SU-DHL-6 (cell line): ENCODE measurements at regions not wholly inside any gene's neighbourhood (a gene's known extent, or its start where the extent isn't known, plus 50 kb on each side); places are given as distances from the start of the nearest gene placed in this dataset.

ENCODE experiments used
- H2AFZ ChIP-seq: fragments of 200-600 bp; sonication (generic); 2 replicates; pipeline ENCODE4 v1.6.1; 2014; ENCODE audit warnings: low read depth, mild to moderate bottlenecking, moderate library complexity, mixed read lengths, antibody characterized with exemption, low read length; ENCODE audit not compliant: severe bottlenecking
- H3F3A ChIP-seq: fragments of 200-600 bp; shearing (Covaris generic); 2 replicates; pipeline ENCODE4 v1.6.0; 2016; ENCODE audit warnings: antibody characterized with exemption, mild to moderate bottlenecking; ENCODE audit not compliant: insufficient read depth
- H3K27ac ChIP-seq: fragments of 200-600 bp; sonication (generic); 2 replicates; pipeline ENCODE4 v1.5.1; 2016; ENCODE audit warnings: low read depth, mild to moderate bottlenecking, low read length, moderate library complexity, mixed read lengths
- H3K27me3 ChIP-seq: fragments of 200-600 bp; sonication (generic), shearing (Covaris generic); 2 replicates; pipeline ENCODE4 v1.6.0; 2014; ENCODE audit warnings: mild to moderate bottlenecking, low read length
- H3K36me3 ChIP-seq: fragments of 200-600 bp; sonication (generic); 2 replicates; pipeline ENCODE4 v1.6.1; 2014; ENCODE audit warnings: mild to moderate bottlenecking, low read length, mixed read lengths
- H3K4me2 ChIP-seq: fragments of 300-600, 200-600 bp; shearing (Covaris generic), sonication (generic); 2 replicates; pipeline ENCODE4 v1.6.0; 2014; ENCODE audit warnings: low read length, low read depth, mild to moderate bottlenecking; ENCODE audit not compliant: poor library complexity, severe bottlenecking
- H3K4me3 ChIP-seq: fragments of 200-600 bp; sonication (generic); 2 replicates; pipeline ENCODE4 v1.5.1; 2014; ENCODE audit warnings: antibody characterized with exemption, low read length, mild to moderate bottlenecking, mixed read lengths; ENCODE audit not compliant: insufficient read depth, poor library complexity, severe bottlenecking
- H3K79me2 ChIP-seq: fragments of 200-600 bp; sonication (generic); 2 replicates; pipeline ENCODE4 v1.6.1; 2014; ENCODE audit warnings: mild to moderate bottlenecking, low read length, moderate library complexity; ENCODE audit not compliant: insufficient read depth
- H3K9ac ChIP-seq: fragments of 200-600 bp; sonication (generic); 2 replicates; pipeline ENCODE4 v1.7.0; 2014; ENCODE audit warnings: mild to moderate bottlenecking, low read length
- H3K9me2 ChIP-seq: fragments of 200-600 bp; sonication (generic); replicated peaks from 2 replicates; pipeline ENCODE4 v1.6.1; 2014; ENCODE audit warnings: low read length; ENCODE audit not compliant: insufficient read depth
- H3K9me3 ChIP-seq: fragments of 200-600 bp; sonication (generic); 2 replicates; pipeline ENCODE4 v1.6.1; 2014; ENCODE audit warnings: low read length, mixed read lengths; ENCODE audit not compliant: insufficient read depth
- H4K20me1 ChIP-seq: fragments of 200-600 bp; sonication (generic); 2 replicates; pipeline ENCODE4 v1.6.1; 2014; ENCODE audit warnings: low read depth, mild to moderate bottlenecking, antibody characterized with exemption, low read length, moderate library complexity, mixed read lengths
- EZH2phosphoT487 ChIP-seq: fragments of 200-600 bp; sonication (generic), shearing (Covaris generic); conservative IDR thresholded peaks from 2 replicates; pipeline ENCODE4 v1.6.1; 2018; ENCODE audit warnings: mild to moderate bottlenecking, antibody characterized with exemption, low read length, moderate library complexity, mixed read lengths
- TF ChIP-seq, protein P1 (sequence below): fragments of 200-600 bp; sonication (generic); IDR thresholded peaks from one replicate; pipeline ENCODE4 v1.5.1; 2017; ENCODE audit warnings: antibody characterized with exemption, mild to moderate bottlenecking, low read length, moderate library complexity; ENCODE audit not compliant: insufficient read depth, poor library complexity, severe bottlenecking

DNA sequence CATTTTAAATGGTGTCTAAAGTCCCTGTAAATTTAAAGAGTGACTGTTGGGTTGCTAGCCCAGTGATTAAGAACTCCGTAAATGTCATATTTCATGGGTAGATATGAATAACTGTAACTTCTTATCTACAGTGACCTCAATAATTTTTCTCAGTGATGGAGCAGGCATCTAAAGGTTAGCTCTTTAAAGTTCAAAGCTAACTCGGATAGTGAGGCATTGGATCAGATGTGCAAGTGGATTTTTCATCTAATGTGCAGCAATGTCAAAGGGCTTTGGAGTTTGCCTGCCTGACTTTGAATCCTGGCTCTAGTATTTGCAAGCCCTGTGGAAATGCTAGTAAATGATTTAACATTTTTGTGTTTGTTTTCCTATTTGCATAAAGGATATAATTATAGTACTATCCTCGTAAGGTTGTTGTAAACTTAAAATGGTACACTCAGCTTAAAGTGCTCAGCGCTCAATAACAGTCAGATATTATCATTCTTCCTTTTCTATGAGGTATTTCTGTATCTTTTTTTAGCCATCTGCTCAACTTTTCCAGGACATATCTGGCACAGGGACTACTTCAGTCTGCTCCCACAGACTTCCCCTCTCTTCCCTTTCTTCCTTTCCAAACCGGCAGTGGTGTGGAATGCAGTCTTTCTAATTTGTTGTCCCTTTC lies 163.7 kb upstream of the ELL2 start:
- no peaks in the 10 kb centered on the region for H3K9me2 ChIP-seq
- no peak overlapping the region for H3K4me3 ChIP-seq
- no peak for TF ChIP-seq EZH2phosphoT487
- no peaks in the 10 kb centered on the region for H3K9me3 ChIP-seq
- no peak overlapping the region for H3K4me2 ChIP-seq
- no peak overlapping the region for H3K9ac ChIP-seq
- no peaks in the 10 kb centered on the region for H3K79me2 ChIP-seq
- no peaks in the 10 kb centered on the region for H3K36me3 ChIP-seq
- no peaks in the 10 kb centered on the region for H3K27me3 ChIP-seq
- no peak overlapping the region for H2AFZ ChIP-seq
- H3K27ac ChIP-seq = no peak overlapping the region
- H3F3A ChIP-seq = no peaks in the 10 kb centered on the region
- no peaks in the 10 kb centered on the region for H4K20me1 ChIP-seq

GRCh38 chr5:96124589-96124988 lies 162.9 kb upstream of the ELL2 start:
- no peaks in the 10 kb centered on the region for H3F3A ChIP-seq
- no peak overlapping the region for H3K4me2 ChIP-seq
- no peak for TF ChIP-seq EZH2phosphoT487
- TF ChIP-seq, protein P1, sequence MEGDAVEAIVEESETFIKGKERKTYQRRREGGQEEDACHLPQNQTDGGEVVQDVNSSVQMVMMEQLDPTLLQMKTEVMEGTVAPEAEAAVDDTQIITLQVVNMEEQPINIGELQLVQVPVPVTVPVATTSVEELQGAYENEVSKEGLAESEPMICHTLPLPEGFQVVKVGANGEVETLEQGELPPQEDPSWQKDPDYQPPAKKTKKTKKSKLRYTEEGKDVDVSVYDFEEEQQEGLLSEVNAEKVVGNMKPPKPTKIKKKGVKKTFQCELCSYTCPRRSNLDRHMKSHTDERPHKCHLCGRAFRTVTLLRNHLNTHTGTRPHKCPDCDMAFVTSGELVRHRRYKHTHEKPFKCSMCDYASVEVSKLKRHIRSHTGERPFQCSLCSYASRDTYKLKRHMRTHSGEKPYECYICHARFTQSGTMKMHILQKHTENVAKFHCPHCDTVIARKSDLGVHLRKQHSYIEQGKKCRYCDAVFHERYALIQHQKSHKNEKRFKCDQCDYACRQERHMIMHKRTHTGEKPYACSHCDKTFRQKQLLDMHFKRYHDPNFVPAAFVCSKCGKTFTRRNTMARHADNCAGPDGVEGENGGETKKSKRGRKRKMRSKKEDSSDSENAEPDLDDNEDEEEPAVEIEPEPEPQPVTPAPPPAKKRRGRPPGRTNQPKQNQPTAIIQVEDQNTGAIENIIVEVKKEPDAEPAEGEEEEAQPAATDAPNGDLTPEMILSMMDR = no peak
- no peaks in the 10 kb centered on the region for H3K36me3 ChIP-seq
- H3K4me3 ChIP-seq = no peak overlapping the region
- H3K9ac ChIP-seq = no peak overlapping the region
- no peaks in the 10 kb centered on the region for H3K9me2 ChIP-seq
- no peak overlapping the region for H3K27ac ChIP-seq
- H3K9me3 ChIP-seq = no peaks in the 10 kb centered on the region
- no peak overlapping the region for H2AFZ ChIP-seq
- H4K20me1 ChIP-seq = no peaks in the 10 kb centered on the region
- H3K79me2 ChIP-seq = no peaks in the 10 kb centered on the region
- no peaks in the 10 kb centered on the region for H3K27me3 ChIP-seq

DNA sequence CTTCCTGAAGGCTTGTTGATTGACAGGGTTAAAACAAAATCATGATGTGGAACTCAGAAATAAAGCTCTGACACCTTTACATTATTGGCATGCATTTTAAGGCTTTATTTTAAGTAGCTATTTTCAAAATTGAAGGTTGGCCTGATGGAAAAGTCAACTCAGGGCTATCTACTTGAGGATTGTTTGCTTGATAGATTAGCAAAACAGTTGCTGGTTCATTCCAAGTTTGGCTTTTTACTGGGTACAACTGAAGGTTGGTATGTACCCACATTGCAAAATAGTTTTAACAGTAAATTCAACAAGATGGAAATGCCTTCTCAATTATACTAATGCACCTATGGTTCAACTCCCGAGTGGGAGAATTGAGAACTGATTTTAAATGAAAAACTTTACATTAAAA lies 161.8 kb upstream of the ELL2 start:
- no peak for TF ChIP-seq EZH2phosphoT487
- TF ChIP-seq, protein P1 = no peak
- H3K9ac ChIP-seq = no peak overlapping the region
- no peak overlapping the region for H3K4me2 ChIP-seq
- H3K36me3 ChIP-seq = no peaks in the 10 kb centered on the region
- no peaks in the 10 kb centered on the region for H3K9me3 ChIP-seq
- H3K4me3 ChIP-seq = no peak overlapping the region
- no peaks in the 10 kb centered on the region for H4K20me1 ChIP-seq
- no peaks in the 10 kb centered on the region for H3K27me3 ChIP-seq
- no peaks in the 10 kb centered on the region for H3K79me2 ChIP-seq
- H2AFZ ChIP-seq = no peak overlapping the region
- no peak overlapping the region for H3K27ac ChIP-seq
- no peaks in the 10 kb centered on the region for H3F3A ChIP-seq
- H3K9me2 ChIP-seq = no peaks in the 10 kb centered on the region

DNA sequence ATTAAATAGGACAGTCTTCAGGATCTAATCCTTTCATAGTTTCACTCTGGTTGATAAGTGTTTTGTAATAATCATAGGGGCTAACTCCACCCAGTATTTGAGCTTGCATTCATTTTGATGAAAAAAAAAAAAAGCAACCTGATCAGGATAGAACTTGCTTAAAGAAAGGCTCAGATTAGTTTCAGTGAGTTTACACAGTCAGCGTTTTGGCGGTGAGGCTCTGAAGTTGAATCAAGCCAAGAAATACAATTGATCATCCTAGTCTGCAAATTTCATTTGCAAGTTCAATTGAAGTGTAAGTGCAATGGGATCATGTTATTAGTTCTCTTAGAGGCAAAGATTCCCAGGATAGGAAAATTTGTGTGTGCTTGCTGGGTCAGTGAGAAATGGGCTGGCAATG lies 159.7 kb upstream of the ELL2 start:
- TF ChIP-seq, protein P1 = no peak
- TF ChIP-seq EZH2phosphoT487 = no peak
- Histone ChIP-seq H2AFZ (no peak overlapping the region), H3K9ac (no peak overlapping the region), H4K20me1 (no peaks in the 10 kb centered on the region), H3K4me3 (no peak overlapping the region), H3K9me3 (no peaks in the 10 kb centered on the region), H3K36me3 (no peaks in the 10 kb centered on the region), H3K9me2 (no peaks in the 10 kb centered on the region), H3K4me2 (no peak overlapping the region), H3K79me2 (no peaks in the 10 kb centered on the region), H3K27me3 (no peaks in the 10 kb centered on the region), H3K27ac (no peak overlapping the region), H3F3A (no peaks in the 10 kb centered on the region)
